Spleen (tissue), 7 donors: ENCODE measurements at regions not wholly inside any gene's neighbourhood (a gene's known extent, or its start where the extent isn't known, plus 50 kb on each side); places are given as distances from the start of the nearest gene placed in this dataset.
"Not testable (repeated sequence)": the region's sequence is repeated elsewhere in the genome, so short reads cannot be mapped to it uniquely, and the experiment has no call there.

Experiments
- POLR2A ChIP-seq, 3 donors: fragments of 450-650 bp; IDR thresholded peaks; one replicate each; pipeline ENCODE4 v1.5.1; 2017; ENCODE audit warnings: antibody characterized with exemption in 3 of 3, mild to moderate bottlenecking in 1 of 3
- POLR2AphosphoS5 ChIP-seq, 3 donors: sonication (generic); formaldehyde crosslinking; IDR thresholded peaks; one replicate each; pipeline ENCODE4 v1.5.1; 2017; ENCODE audit warnings: antibody characterized with exemption in 3 of 3
- TF ChIP-seq, protein P1 (sequence below), 11 experiments: fragments of 200-600 bp in 7 of 11; fragments of 450-650 bp in 4 of 11; sonication (generic) in 4 of 11; IDR thresholded peaks in 8 of 11; conservative IDR thresholded peaks in 3 of 11; 1 replicate in 7 of 11; 2 replicates in 4 of 11; pipeline versions ENCODE4 v1.4.0 to v1.8.0; 2016 to 2021; ENCODE audit warnings: antibody characterized with exemption in 11 of 11, inconsistent platforms in 4 of 11, mild to moderate bottlenecking in 1 of 11
- donor health status: DM: no; HTN: no; CAD: no; lungs with moderate emphysema.
- donor health status: DM: no; HTN: no; CAD: no.
- donor health status: DM: no; HTN: no; CAD: no.

DNA sequence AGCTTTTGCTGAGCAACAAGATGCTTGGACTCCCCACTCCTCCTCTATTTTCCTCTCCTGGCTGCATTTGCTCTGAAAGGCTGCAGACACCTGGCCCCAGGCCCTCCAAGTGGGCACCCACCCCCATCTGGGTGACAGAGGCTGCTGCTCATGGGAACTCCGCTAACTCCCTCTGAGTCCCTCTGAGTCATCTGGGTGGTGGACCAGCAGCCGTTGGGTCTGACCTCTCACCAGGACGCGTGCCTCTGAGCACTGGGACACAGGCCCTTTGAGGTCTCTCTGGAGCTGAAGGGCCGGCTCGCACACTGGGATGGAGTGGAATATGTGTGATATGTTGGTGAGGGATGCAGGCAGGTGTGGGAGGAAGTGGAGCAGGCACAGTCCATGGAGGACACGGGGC, 82.9 kb downstream of the ARHGAP11B start:
- TF ChIP-seq, protein P1, sequence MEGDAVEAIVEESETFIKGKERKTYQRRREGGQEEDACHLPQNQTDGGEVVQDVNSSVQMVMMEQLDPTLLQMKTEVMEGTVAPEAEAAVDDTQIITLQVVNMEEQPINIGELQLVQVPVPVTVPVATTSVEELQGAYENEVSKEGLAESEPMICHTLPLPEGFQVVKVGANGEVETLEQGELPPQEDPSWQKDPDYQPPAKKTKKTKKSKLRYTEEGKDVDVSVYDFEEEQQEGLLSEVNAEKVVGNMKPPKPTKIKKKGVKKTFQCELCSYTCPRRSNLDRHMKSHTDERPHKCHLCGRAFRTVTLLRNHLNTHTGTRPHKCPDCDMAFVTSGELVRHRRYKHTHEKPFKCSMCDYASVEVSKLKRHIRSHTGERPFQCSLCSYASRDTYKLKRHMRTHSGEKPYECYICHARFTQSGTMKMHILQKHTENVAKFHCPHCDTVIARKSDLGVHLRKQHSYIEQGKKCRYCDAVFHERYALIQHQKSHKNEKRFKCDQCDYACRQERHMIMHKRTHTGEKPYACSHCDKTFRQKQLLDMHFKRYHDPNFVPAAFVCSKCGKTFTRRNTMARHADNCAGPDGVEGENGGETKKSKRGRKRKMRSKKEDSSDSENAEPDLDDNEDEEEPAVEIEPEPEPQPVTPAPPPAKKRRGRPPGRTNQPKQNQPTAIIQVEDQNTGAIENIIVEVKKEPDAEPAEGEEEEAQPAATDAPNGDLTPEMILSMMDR (IDR thresholded peaks at IDR 0.05 in 8 of 11, conservative IDR thresholded peaks at IDR 0.05 in 3 of 11) = not testable (repeated sequence)
- not testable (repeated sequence) for TF ChIP-seq POLR2AphosphoS5, POLR2A (IDR thresholded peaks at IDR 0.05)
